GM18951 (cell line): ENCODE measurements at regions not wholly inside any gene's neighbourhood (a gene's known extent, or its start where the extent isn't known, plus 50 kb on each side); places are given as distances from the start of the nearest gene placed in this dataset.

Experiments
- POLR2A ChIP-seq: IDR thresholded peaks from 4 replicates; pipeline ENCODE4 v1.6.1; 2011; ENCODE audit warnings: mild to moderate bottlenecking; ENCODE audit not compliant: insufficient read length, insufficient read depth; ENCODE audit errors: extremely low read depth
- in situ Hi-C: fragments of 300-500 bp; cut with MboI; formaldehyde crosslinking; loops from one replicate; pipeline ENCODE4 v1.12.0; 2022; ENCODE audit warnings: low sequenced_read_pairs, mixed read lengths, inconsistent platforms; ENCODE audit not compliant: unreplicated experiment

GRCh38 chr12:130066742-130067141, 95.5 kb upstream of the FZD10 start:
- in situ Hi-C loops: no loop called here
- TF ChIP-seq POLR2A: no peak

GRCh38 chr12:130068741-130069140, 93.5 kb upstream of the FZD10 start:
- TF ChIP-seq POLR2A: no peak
- in situ Hi-C loops: no loop called here

GRCh38 chr12:130070126-130070611, 92.1 kb upstream of the FZD10 start:
- in situ Hi-C loops: no loop called here

GRCh38 chr12:130073721-130074120, 88.5 kb upstream of the FZD10 start:
- in situ Hi-C loops: no loop called here
- no peak for TF ChIP-seq POLR2A

More at GRCh38 chr12:130070126-130070611, 92.1 kb upstream of the FZD10 start:
- no peak for TF ChIP-seq POLR2A

- in situ Hi-C loops: no loop called here
- TF ChIP-seq POLR2A: no peak
Observed at GRCh38 chr12:130074661-130075406, 87.4 kb upstream of the FZD10 start.

- in situ Hi-C loops: no loop called here
- no peak for TF ChIP-seq POLR2A
Observed at GRCh38 chr12:130075497-130076076, 86.7 kb upstream of the FZD10 start.

GRCh38 chr12:130076126-130076525, 86.1 kb upstream of the FZD10 start:
- in situ Hi-C loops: no loop called here
- TF ChIP-seq POLR2A: no peak

- TF ChIP-seq POLR2A: no peak
- in situ Hi-C loops: no loop called here
Observed at GRCh38 chr12:130076752-130077151, 85.5 kb upstream of the FZD10 start.

GRCh38 chr12:130078852-130079251, 83.4 kb upstream of the FZD10 start:
- in situ Hi-C loops: no loop called here
- TF ChIP-seq POLR2A: no peak

GRCh38 chr12:130079279-130079678, 83.0 kb upstream of the FZD10 start:
- no peak for TF ChIP-seq POLR2A
- in situ Hi-C loops: no loop called here

- in situ Hi-C loops: no loop called here
Observed at GRCh38 chr12:130080205-130080604, 82.1 kb upstream of the FZD10 start.

GRCh38 chr12:130081117-130081805, 81.0 kb upstream of the FZD10 start:
- in situ Hi-C loops: no loop called here
- no peak for TF ChIP-seq POLR2A

More at GRCh38 chr12:130080205-130080604, 82.1 kb upstream of the FZD10 start:
- TF ChIP-seq POLR2A: no peak

- no peak for TF ChIP-seq POLR2A
- in situ Hi-C loops: no loop called here
Observed at GRCh38 chr12:130083002-130083401, 79.3 kb upstream of the FZD10 start.
